Dermis microvascular lymphatic vessel endothelial cell (primary cell): ENCODE measurements at regions not wholly inside any gene's neighbourhood (a gene's known extent, or its start where the extent isn't known, plus 50 kb on each side); places are given as distances from the start of the nearest gene placed in this dataset.
A peak's percentile ranks its signal among the peaks of the same experiment; 100 is the strongest.

Source experiments
- DNase-seq, 2 donors: peaks; one replicate each; pipeline versions ENCODE4 v3.0.0 to v3.0.0-alpha.2; 2010; ENCODE audit warnings: low read depth in 2 of 2

DNA sequence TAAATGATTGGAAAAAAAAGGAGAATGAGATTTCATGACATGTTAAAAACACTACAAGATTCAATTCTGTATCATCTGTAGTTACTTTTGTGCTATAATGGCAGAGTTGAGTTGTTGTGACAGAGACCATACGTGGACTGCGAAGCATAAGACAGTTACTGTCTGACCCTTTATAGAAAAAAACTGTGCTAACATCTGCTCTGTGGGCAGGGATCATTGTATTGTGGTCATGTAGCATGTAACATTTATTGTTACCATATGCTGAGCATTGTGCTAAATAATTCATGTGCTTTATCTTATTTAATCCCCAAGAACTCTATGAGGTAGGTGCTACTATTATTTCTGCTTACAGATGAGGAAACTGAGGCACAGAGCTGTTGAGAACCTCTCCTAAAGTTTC lies 147.3 kb upstream of the HMHB1 start:
- no peak for DNase-seq

DNA sequence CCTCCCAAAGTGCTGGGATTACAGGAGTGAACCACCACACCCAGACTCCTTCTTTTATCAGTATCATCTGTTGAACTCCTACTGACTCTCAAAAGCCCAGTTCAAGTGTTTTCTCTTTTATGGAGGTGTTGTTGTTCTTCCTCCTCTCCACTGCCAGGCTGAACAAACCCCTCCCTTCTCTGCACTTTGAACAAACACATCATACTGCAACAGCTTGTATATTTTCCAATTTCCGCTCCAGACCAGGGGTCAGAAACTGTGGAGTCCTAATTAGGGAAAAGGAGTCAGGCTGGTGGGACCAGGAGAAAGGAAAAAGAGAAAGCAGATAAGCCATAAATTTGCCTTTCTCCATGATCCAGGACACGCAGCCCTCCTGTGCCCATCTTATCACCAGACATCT lies 148.1 kb upstream of the HMHB1 start:
- no peak for DNase-seq

DNA sequence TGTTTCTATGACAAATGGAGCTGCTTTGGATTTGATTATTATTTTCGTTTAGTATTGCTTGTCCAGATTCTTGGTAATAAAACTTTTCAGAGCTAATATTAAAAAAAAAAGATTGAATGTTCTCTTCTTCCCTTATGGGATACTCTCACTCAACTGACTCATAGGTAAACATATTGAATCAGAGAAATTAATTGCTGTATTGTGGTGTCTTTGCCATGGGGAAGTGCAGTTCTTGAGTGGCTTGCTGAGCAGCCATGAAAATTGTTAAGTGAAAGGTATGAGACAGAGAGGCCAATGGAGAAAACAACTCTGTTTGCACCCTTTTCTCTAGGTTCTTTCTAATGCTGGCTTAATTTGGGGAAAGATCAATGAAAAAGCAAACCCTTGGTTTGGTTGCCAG lies 149.9 kb upstream of the HMHB1 start:
- no peak for DNase-seq

DNA sequence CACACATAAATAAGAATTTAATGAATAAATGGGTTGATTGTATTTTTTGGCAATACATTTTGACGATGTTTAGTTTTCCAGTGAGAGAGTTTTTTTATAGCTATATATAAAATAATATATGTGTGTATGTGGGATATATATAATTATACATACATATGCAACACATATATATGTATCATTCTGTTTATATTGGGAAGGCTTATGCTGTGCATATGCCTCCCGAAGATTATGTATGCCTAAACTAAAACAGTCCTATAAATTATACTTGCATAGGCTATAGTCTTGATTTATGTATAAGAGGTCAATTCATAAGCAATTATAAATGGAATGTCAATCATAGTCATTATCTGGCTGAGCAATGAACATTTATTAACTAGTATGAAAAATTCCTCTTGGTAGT lies 151.3 kb upstream of the HMHB1 start:
- DNase-seq: no peak

DNA sequence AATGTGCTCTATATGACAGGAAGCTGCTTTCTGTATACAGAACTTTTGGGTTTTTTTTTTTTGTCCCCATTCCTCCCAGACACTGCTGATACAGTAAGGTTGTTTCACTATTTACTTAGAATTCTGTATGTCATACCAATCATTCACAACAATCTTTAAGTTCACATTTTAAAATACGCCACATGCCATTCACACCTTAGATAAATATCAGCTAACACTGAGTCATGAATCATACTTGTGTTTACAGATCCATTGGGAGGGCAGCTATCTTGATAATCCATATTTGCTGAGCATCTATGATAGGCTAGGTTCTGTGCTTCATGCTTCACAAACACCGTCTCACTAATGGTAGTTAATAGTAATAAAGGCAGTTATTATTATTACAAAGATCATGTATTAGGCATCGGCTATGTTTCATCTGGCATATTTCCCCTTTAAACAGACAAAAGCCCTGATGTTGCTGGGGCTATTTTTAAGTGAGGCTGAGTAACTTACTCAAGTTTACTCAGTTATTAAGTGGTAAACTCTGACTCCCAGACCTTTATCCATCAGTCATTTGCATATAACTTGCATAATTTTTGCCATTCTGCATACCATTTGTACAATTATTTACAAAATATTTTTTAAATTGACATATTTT lies 152.2 kb upstream of the HMHB1 start:
- no peak for DNase-seq

DNA sequence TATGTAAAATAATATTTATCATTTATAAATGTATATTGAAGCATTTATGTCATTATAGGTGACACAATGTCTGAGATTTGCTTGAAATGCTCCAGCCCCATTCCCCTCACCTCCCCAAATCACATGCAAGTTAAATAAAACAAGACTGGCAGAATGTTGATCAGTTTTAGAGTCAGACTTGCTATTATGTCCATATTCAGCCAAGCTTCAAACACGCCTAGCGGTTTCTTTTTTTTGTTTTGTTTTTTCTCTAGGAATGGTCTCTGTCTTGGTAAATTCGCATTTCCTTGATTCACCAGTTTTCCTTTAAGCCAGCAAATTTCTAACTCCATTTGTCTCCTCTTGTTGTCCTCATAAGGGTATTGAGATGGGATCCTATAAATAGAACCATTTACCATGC lies 153.0 kb upstream of the HMHB1 start:
- DNase-seq: no peak

- DNase-seq: peak in 1 of 2 donors; percentile 6
These were observed 154.2 kb upstream of the HMHB1 start for GRCh38 chr5:143657647-143658285.

GRCh38 chr5:143653766-143654282 lies 158.1 kb upstream of the HMHB1 start:
- no peak for DNase-seq

DNA sequence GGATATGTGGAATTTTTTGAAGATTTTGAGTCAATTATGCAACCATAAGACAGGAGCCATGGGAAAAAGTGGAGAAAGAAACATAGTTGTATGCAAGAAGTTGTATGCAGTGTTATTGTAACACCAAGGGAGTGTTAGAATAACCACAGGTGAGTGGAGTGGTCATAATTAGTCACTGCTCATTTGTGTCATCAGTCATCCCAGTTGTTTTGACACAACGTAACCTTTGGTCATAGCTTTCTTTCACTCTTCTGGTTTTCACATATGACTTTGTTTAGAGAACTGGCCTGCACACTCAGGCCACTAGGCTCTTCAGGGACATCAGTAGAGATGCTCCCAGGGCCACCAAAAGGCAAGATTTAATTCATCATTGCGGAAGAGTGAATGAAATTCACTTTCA lies 158.7 kb upstream of the HMHB1 start:
- DNase-seq: no peak

- DNase-seq: no peak
These were observed 159.8 kb upstream of the HMHB1 start for GRCh38 chr5:143652108-143652700.

DNA sequence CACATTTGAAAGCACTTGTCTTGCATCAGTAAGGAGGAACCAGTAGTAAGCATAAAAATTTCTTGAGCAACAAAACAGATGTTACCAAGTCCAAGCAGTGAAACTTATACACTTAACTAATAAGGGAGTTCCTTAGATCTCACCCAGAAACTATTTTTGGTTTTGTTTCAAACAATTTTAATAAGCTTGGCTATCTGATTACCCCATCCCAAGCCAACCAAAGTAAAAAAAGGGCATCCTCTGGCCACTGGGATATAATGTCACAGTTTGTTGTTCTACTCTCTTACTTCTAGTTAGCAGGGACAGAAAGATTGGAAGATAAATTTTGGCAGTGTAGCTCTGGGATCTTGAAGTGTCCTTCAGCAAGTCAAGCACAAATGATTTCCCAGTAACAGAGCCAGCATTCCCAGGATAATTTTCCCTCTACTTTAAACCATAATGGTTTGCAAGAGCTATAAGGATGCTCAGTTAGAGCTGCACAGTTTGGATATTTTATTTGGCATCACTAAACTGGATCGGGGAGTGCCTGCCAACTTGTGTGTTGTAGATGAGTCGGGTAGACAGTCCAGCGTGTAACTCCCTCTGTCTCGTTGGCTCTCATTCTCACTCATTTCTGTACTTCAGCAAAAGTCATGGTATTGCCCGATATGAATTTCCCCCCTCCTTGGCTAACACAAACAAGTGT lies 161.9 kb upstream of the HMHB1 start:
- DNase-seq: no peak

GRCh38 chr5:143648696-143649095 lies 163.3 kb upstream of the HMHB1 start:
- DNase-seq: peak; percentile 1 to 4

DNA sequence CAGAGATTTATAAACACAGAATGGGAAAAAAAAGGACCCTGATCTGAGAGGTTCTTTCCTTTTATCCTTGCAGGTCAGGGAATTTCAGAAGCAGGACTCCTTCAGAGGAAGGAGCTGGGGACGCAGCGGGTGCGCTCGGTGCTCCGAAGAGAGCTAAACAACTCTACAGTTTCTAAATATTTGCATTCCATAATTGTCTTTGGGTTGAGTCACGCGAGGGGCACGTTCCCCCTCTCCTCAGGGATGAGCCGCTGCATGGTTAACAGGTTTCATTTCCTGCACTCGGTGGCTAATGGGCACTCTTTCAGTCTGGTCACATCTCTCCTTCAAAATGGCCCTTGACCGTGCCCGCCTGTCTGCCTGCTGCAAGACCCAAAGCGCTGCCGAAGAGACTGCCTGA lies 165.0 kb upstream of the HMHB1 start:
- no peak for DNase-seq

- no peak for DNase-seq
These were observed 166.6 kb upstream of the HMHB1 start for GRCh38 chr5:143645356-143645755.

- DNase-seq: no peak
These were observed 167.2 kb upstream of the HMHB1 start for GRCh38 chr5:143644727-143645126.

GRCh38 chr5:143642791-143643190 lies 169.2 kb upstream of the HMHB1 start:
- DNase-seq: no peak

DNA sequence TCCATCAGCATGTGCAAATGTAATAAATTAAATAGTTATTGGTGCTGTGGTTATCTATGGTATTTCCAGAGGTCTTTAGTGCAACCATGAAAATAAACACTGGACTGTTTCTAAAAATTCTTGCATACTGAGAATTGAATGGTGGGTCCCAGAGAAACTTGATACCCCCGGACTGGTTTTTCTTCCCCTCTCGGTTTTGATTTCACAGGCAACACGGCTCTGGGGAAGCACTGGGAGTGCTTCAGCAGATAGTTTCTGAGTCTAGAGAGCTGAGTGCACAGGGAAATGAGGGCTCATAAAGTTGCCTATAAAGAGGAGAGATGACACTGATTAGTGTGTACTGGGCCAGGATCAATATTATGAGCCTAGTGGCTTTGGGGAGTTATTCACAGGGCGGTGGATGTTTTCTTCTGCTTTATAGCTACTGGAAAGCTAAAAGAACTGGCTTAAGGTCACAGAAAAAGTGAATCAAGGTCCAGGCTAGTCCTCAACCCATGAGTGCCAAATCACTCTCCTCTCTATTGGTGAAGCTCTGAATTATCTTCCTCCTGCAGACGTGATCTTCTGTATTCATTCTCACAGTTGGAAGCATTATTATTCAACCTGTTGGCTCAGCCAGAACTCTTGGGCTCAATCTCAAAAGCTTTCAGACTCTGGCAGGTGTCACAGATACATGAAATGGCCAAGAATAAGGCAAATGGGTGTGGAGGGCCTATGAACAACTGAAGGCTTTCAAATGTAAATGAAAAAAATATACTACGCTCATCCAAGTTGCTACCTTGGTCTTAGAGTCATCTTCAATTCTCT lies 170.2 kb upstream of the HMHB1 start:
- no peak for DNase-seq

- no peak for DNase-seq
These were observed 173.3 kb upstream of the HMHB1 start for GRCh38 chr5:143638654-143639053.

DNA sequence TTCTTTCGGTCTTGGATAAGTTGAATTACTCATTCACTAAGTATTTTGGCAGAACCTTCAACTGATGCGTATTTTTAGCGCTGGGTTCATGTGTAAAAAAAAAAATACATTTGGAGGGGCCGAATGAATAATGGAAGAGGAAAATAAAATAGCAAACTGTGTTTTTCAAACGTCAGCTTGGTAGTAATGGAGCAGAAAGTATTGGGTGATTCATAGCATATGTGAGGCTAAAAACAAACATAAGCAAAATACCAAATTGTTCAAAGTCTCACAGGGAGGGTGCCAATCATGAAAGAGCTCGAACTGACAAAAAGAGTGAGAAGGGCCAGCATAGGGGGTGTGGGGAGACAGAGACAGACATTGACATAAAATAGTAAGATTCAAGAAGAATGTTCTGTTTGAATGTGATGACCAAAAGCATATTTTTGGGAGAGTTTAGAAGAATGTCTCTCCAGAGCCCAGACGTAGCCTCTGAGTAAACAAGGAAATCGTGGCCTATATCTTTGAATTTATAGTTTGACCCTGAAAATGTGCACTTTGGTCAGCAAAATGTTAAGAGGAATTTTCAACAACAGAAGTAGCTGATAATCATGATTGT lies 174.9 kb upstream of the HMHB1 start:
- DNase-seq: no peak

- DNase-seq: no peak
These were observed 176.1 kb upstream of the HMHB1 start for GRCh38 chr5:143635888-143636287.

DNA sequence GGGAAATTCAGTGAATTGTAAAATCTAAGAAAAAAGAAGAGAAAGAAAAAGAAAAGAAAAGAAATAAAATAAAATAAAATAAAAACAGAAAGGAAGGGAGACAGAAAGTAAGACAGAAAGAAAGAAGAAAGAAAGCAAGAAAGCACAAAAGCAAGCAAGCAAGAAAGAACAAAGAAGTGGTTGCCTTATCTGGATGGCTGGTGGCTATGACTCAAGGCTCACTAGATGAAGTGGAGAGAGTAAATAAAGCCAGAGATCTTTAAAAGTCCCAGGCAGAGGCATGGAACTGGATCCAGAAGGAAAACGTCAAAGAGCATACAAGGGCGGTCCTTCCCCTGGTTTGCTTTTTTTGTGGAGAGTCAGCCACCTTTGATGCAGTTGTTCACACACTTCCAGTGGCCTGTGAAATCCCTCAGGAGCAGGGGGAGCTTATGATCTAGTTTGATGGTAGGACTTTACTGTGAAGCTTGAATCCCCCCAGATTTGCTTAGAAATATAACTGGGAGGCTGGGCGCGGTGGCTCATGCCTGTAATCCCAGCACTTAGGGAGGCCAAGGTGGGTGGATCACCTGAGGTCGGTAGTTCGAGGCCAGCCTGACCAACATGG lies 176.7 kb upstream of the HMHB1 start:
- no peak for DNase-seq
